HL-60 (cell line): ENCODE measurements at regions not wholly inside any gene's neighbourhood (a gene's known extent, or its start where the extent isn't known, plus 50 kb on each side); places are given as distances from the start of the nearest gene placed in this dataset.

ENCODE experiments used
- DNase-seq, 2 experiments: peaks; one replicate each; pipeline ENCODE4 v3.0.0-alpha.2; 2010 to 2020; ENCODE audit warnings: low read depth in 1 of 2, low spot score in 1 of 2
- H3K27ac ChIP-seq: fragments of 250-450 bp; sonication (Bioruptor Pico); replicated peaks from 2 replicates; pipeline ENCODE4 v1.5.1; 2020; ENCODE audit warnings: mild to moderate bottlenecking, moderate library complexity
- H3K27me3 ChIP-seq: fragments of 250-450 bp; sonication (Bioruptor Pico); 2 replicates; pipeline ENCODE4 v1.5.1; 2021; ENCODE audit warnings: mild to moderate bottlenecking, moderate library complexity; ENCODE audit not compliant: insufficient read depth, poor library complexity, severe bottlenecking
- H3K4me3 ChIP-seq: replicated peaks from 2 replicates; pipeline ENCODE4 v1.5.1; 2011; ENCODE audit warnings: mild to moderate bottlenecking, control low read depth, low read length; ENCODE audit not compliant: insufficient read depth
- CTCF ChIP-seq: IDR thresholded peaks from one replicate; pipeline ENCODE4 v1.5.1; 2011; ENCODE audit warnings: low read length, control low read depth, inconsistent platforms; ENCODE audit not compliant: insufficient read depth
- GABPA ChIP-seq: IDR thresholded peaks from 2 replicates; pipeline ENCODE4 v1.6.1; 2012; ENCODE audit warnings: low read depth
- POLR2AphosphoS5 ChIP-seq: IDR thresholded peaks from 2 replicates; pipeline ENCODE4 v1.6.1; 2012; ENCODE audit warnings: low read depth
- SPI1 ChIP-seq: IDR thresholded peaks from 2 replicates; pipeline ENCODE4 v1.6.1; 2012; ENCODE audit warnings: low read depth, mild to moderate bottlenecking, borderline replicate concordance
- TF ChIP-seq, protein P1 (sequence below): IDR thresholded peaks from 2 replicates; pipeline ENCODE4 v1.6.1; 2012; ENCODE audit warnings: low read depth; ENCODE audit not compliant: insufficient replicate concordance

DNA sequence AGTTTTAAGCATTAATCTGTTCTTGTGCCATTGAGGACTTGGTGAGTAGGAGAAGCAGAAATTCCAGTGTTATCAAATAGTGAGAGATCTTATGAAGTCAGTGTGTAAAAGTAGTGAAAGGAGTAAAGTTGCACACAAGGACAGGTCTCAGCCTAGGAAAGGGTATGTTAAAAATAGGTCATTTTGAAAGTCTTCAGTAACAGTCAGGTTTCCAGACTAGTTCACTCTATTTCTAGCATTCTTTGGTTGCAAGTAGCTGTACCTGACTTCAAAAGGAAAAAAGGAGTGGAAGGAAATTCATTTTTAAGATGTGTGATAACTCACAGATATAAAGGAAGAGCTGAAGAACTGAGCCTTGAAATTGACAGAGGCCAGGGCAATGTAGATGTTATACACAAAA lies 250.1 kb upstream of the SATB1 start:
- TF ChIP-seq, protein P1, sequence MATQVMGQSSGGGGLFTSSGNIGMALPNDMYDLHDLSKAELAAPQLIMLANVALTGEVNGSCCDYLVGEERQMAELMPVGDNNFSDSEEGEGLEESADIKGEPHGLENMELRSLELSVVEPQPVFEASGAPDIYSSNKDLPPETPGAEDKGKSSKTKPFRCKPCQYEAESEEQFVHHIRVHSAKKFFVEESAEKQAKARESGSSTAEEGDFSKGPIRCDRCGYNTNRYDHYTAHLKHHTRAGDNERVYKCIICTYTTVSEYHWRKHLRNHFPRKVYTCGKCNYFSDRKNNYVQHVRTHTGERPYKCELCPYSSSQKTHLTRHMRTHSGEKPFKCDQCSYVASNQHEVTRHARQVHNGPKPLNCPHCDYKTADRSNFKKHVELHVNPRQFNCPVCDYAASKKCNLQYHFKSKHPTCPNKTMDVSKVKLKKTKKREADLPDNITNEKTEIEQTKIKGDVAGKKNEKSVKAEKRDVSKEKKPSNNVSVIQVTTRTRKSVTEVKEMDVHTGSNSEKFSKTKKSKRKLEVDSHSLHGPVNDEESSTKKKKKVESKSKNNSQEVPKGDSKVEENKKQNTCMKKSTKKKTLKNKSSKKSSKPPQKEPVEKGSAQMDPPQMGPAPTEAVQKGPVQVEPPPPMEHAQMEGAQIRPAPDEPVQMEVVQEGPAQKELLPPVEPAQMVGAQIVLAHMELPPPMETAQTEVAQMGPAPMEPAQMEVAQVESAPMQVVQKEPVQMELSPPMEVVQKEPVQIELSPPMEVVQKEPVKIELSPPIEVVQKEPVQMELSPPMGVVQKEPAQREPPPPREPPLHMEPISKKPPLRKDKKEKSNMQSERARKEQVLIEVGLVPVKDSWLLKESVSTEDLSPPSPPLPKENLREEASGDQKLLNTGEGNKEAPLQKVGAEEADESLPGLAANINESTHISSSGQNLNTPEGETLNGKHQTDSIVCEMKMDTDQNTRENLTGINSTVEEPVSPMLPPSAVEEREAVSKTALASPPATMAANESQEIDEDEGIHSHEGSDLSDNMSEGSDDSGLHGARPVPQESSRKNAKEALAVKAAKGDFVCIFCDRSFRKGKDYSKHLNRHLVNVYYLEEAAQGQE: no peak
- TF ChIP-seq POLR2AphosphoS5 (no peak), CTCF (no peak), GABPA (no peak), SPI1 (no peak)
- H3K27ac ChIP-seq: no peak overlapping the region

DNA sequence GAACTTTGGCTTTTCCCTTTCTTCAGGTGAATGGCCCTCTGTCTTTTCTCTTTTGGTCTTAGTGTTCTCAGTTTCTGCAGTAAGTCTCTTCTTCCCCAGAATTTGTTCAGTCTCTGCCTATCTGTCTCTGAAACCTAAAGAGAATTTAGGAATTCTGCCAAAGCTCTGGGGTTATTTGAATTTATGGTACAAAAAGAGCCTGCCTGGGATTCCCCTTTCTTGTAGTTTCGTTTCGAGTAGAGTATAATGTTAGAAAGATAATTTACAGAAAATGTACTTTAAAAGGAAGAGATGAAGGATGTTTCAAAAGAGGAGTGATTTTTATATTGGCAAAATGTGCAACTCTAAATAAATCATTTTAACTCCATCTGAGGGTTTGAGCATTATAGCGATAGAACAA lies 247.4 kb upstream of the SATB1 start:
- DNase-seq: no peak
- no peak overlapping the region for H3K4me3 ChIP-seq
- TF ChIP-seq, protein P1: no peak
- TF ChIP-seq POLR2AphosphoS5 (no peak), GABPA (no peak), SPI1 (no peak), CTCF (no peak)
- H3K27me3 ChIP-seq: no peaks in the 10 kb centered on the region
- H3K27ac ChIP-seq: no peak overlapping the region

More for the DNA sequence above, 250.1 kb upstream of the SATB1 start:
- H3K27me3 ChIP-seq: no peaks in the 10 kb centered on the region
- no peak overlapping the region for H3K4me3 ChIP-seq
- no peak for DNase-seq

- TF ChIP-seq, protein P1: no peak
- TF ChIP-seq SPI1: no peak
- TF ChIP-seq POLR2AphosphoS5: no peak
- no peak for TF ChIP-seq CTCF
- TF ChIP-seq GABPA: no peak
- Histone ChIP-seq H3K27ac (no peak overlapping the region), H3K27me3 (no peaks in the 10 kb centered on the region), H3K4me3 (no peak overlapping the region)
- no peak for DNase-seq
Measured at GRCh38 chr3:18670759-18671158, 245.6 kb upstream of the SATB1 start.
